K562 (cell line): ENCODE measurements at regions not wholly inside any gene's neighbourhood (a gene's known extent, or its start where the extent isn't known, plus 50 kb on each side); places are given as distances from the start of the nearest gene placed in this dataset.

Experiments used
- C11orf30 ChIP-seq: fragments of 450-650 bp; IDR thresholded peaks from 2 replicates; pipeline ENCODE4 v1.6.1; 2016; ENCODE audit warnings: low read depth, mild to moderate bottlenecking
- CC2D1A ChIP-seq: fragments of 450-650 bp; IDR thresholded peaks from 2 replicates; pipeline ENCODE4 v1.6.1; 2017; ENCODE audit warnings: mild to moderate bottlenecking
- HNRNPLL ChIP-seq: fragments of 200-400 bp; formaldehyde crosslinking; IDR thresholded peaks from 2 replicates; pipeline ENCODE4 v1.6.1; 2017; ENCODE audit warnings: low read length, low read depth, mild to moderate bottlenecking; ENCODE audit not compliant: poor library complexity, severe bottlenecking
- KDM5B ChIP-seq: fragments of 200-600 bp; sonication (generic); IDR thresholded peaks from 2 replicates; pipeline ENCODE4 v1.6.1; 2012; ENCODE audit warnings: low read depth, mild to moderate bottlenecking, moderate library complexity, low read length, control low read depth, inconsistent platforms; ENCODE audit not compliant: insufficient replicate concordance
- MAFG ChIP-seq: fragments of 450-650 bp; conservative IDR thresholded peaks from 2 replicates; pipeline ENCODE4 v1.6.1; 2016; ENCODE audit warnings: missing genetic modification characterization, missing compliant biosample characterization
- NBN ChIP-seq: fragments of 450-650 bp; IDR thresholded peaks from 2 replicates; pipeline ENCODE4 v1.6.1; 2016; ENCODE audit warnings: low read depth, mild to moderate bottlenecking
- RBBP5 ChIP-seq: fragments of 200-600 bp; sonication (generic); IDR thresholded peaks from 2 replicates; pipeline ENCODE4 v1.6.1; 2012; ENCODE audit warnings: borderline replicate concordance, mild to moderate bottlenecking, low read length, control low read depth, inconsistent platforms; ENCODE audit not compliant: insufficient read depth, poor library complexity, severe bottlenecking
- RFX5 ChIP-seq: IDR thresholded peaks from 2 replicates; pipeline ENCODE4 v1.6.1; 2011; ENCODE audit warnings: low read depth, mild to moderate bottlenecking, improper control_type of control experiment, low read length
- SIN3A ChIP-seq, 2 experiments: fragments of 150-350 bp in 1 of 2; IDR thresholded peaks; 2 replicates each; pipeline ENCODE4 v1.6.1; 2011 to 2016; ENCODE audit warnings: borderline replicate concordance in 2 of 2, low read depth in 2 of 2, low read length in 2 of 2, mild to moderate bottlenecking in 2 of 2, moderate library complexity in 2 of 2; ENCODE audit not compliant: control insufficient read depth in 1 of 2
- SMAD3 ChIP-seq: fragments of 450-650 bp; formaldehyde crosslinking; conservative IDR thresholded peaks from 2 replicates; pipeline ENCODE4 v1.4.0; 2020; ENCODE audit warnings: mild to moderate bottlenecking
- SMARCC2 ChIP-seq: fragments of 450-650 bp; IDR thresholded peaks from 2 replicates; pipeline ENCODE4 v1.6.1; 2017; ENCODE audit warnings: antibody characterized with exemption, moderate library complexity, mild to moderate bottlenecking, low read depth
- TAF15 ChIP-seq: fragments of 200-400 bp; formaldehyde crosslinking; IDR thresholded peaks from 2 replicates; pipeline ENCODE4 v1.6.1; 2017; ENCODE audit warnings: mild to moderate bottlenecking, low read depth, low read length, moderate library complexity
- TAF9B ChIP-seq: fragments of 450-650 bp; IDR thresholded peaks from 2 replicates; pipeline ENCODE4 v1.6.1; 2018; ENCODE audit warnings: mild to moderate bottlenecking; ENCODE audit not compliant: partially characterized antibody
- TBL1XR1 ChIP-seq, 2 experiments: IDR thresholded peaks; 2 replicates each; pipeline ENCODE4 v1.6.1; 2012; ENCODE audit warnings: improper control_type of control experiment in 2 of 2, low read length in 2 of 2, mild to moderate bottlenecking in 1 of 2
- ZNF121 ChIP-seq: sonication (generic); formaldehyde crosslinking; conservative IDR thresholded peaks from 2 replicates; pipeline ENCODE4 v1.8.0; 2022; ENCODE audit warnings: missing genetic modification reagents
- ZNF280B ChIP-seq: fragments of 250-450 bp; sonication (Bioruptor Pico); IDR thresholded peaks from 2 replicates; pipeline ENCODE4 v1.5.1; 2021; ENCODE audit warnings: mild to moderate bottlenecking
- ZNF449 ChIP-seq: fragments of 250-450 bp; sonication (Bioruptor Pico); IDR thresholded peaks from 2 replicates; pipeline ENCODE4 v1.8.0; 2022; ENCODE audit warnings: moderate library complexity, mild to moderate bottlenecking, inconsistent platforms
- TF ChIP-seq, protein P1 (sequence below): fragments of 450-650 bp; IDR thresholded peaks from 2 replicates; pipeline ENCODE4 v1.6.1; 2016; ENCODE audit warnings: borderline replicate concordance
- TF ChIP-seq, protein P2 (sequence below): fragments of 250-450 bp; sonication (Bioruptor Pico); IDR thresholded peaks from 2 replicates; pipeline ENCODE4 v1.4.0; 2020; ENCODE audit warnings: mild to moderate bottlenecking, moderate library complexity, borderline replicate concordance

GRCh38 chr15:92819278-92820235, 80.6 kb upstream of the CHD2 start (continued):
- TF ChIP-seq HNRNPLL: no peak
- no peak for TF ChIP-seq RFX5
- TF ChIP-seq TAF15: no peak
- peak; percentile 58 for TF ChIP-seq NBN
- TF ChIP-seq, protein P1, sequence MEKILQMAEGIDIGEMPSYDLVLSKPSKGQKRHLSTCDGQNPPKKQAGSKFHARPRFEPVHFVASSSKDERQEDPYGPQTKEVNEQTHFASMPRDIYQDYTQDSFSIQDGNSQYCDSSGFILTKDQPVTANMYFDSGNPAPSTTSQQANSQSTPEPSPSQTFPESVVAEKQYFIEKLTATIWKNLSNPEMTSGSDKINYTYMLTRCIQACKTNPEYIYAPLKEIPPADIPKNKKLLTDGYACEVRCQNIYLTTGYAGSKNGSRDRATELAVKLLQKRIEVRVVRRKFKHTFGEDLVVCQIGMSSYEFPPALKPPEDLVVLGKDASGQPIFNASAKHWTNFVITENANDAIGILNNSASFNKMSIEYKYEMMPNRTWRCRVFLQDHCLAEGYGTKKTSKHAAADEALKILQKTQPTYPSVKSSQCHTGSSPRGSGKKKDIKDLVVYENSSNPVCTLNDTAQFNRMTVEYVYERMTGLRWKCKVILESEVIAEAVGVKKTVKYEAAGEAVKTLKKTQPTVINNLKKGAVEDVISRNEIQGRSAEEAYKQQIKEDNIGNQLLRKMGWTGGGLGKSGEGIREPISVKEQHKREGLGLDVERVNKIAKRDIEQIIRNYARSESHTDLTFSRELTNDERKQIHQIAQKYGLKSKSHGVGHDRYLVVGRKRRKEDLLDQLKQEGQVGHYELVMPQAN: 0 out of 2 replicates have a peak, but pooled peaks have one; percentile 56
- TF ChIP-seq ZNF449 (CRISPR knock-in tag): no peak
- no peak for TF ChIP-seq ZNF280B (CRISPR knock-in tag)
- TF ChIP-seq TBL1XR1 (IDR thresholded peaks at IDR 0.05; ENCODE audit: low read length in 2 of 2): no peak
- TF ChIP-seq TAF9B: no peak
- 0 out of 2 replicates have a peak, but pooled peaks have one; percentile 9 for TF ChIP-seq MAFG (tag)
- peak; percentile 56 for TF ChIP-seq C11orf30
- TF ChIP-seq SMARCC2: no peak
- TF ChIP-seq SIN3A (IDR thresholded peaks at IDR 0.05; ENCODE audit: borderline replicate concordance in 2 of 2, control insufficient read depth in 1 of 2, low read depth in 2 of 2, low read length in 2 of 2): no peak; a peak in 1 of 4 replicates
- no peak for TF ChIP-seq CC2D1A
- peak; percentile 0 for TF ChIP-seq KDM5B
- no peak for TF ChIP-seq SMAD3 (CRISPR knock-in tag)
- no peak for TF ChIP-seq RBBP5
- TF ChIP-seq, protein P2, sequence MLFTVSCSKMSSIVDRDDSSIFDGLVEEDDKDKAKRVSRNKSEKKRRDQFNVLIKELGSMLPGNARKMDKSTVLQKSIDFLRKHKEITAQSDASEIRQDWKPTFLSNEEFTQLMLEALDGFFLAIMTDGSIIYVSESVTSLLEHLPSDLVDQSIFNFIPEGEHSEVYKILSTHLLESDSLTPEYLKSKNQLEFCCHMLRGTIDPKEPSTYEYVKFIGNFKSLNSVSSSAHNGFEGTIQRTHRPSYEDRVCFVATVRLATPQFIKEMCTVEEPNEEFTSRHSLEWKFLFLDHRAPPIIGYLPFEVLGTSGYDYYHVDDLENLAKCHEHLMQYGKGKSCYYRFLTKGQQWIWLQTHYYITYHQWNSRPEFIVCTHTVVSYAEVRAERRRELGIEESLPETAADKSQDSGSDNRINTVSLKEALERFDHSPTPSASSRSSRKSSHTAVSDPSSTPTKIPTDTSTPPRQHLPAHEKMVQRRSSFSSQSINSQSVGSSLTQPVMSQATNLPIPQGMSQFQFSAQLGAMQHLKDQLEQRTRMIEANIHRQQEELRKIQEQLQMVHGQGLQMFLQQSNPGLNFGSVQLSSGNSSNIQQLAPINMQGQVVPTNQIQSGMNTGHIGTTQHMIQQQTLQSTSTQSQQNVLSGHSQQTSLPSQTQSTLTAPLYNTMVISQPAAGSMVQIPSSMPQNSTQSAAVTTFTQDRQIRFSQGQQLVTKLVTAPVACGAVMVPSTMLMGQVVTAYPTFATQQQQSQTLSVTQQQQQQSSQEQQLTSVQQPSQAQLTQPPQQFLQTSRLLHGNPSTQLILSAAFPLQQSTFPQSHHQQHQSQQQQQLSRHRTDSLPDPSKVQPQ (CRISPR knock-in tag): no peak
- no peak for TF ChIP-seq ZNF121
